ENCODE measurements at regions not wholly inside any gene's neighbourhood (a gene's known extent, or its start where the extent isn't known, plus 50 kb on each side); places are given as distances from the start of the nearest gene placed in this dataset.

- H3K4me3 ChIP-seq, result no peak overlapping the region
- TF ChIP-seq CTCF (IDR thresholded peaks at IDR 0.05) (no peak), POLR2A (IDR thresholded peaks at IDR 0.05) (no peak)
- peaks cover 0 to 8% of the 10 kb centered on the region in 2 donors for H3K27me3 ChIP-seq
- H3K4me1 ChIP-seq, result no peaks in the 10 kb centered on the region
- intact Hi-C loops (cut with DNase I; ENCODE audit: low total_unique reads), result no loop called here
- DNase-seq, result no peak
- no peaks in the 10 kb centered on the region for H3K36me3 ChIP-seq
- H3K27ac ChIP-seq, result no peak overlapping the region
- no peaks in the 10 kb centered on the region for H3K9me3 ChIP-seq
Measured at GRCh38 chr9:109689701-109690100, 90.3 kb upstream of the PALM2AKAP2 start.

GRCh38 chr9:109699019-109699418 is 81.0 kb upstream of the PALM2AKAP2 start:
- Histone ChIP-seq H3K36me3 (no peaks in the 10 kb centered on the region), H3K4me3 (no peak overlapping the region), H3K27me3 (no peaks in the 10 kb centered on the region), H3K9me3 (no peaks in the 10 kb centered on the region), H3K4me1 (no peaks in the 10 kb centered on the region), H3K27ac (no peak overlapping the region)
- intact Hi-C loops (cut with DNase I; ENCODE audit: low total_unique reads), result no loop called here
- no peak for DNase-seq
- TF ChIP-seq POLR2A (IDR thresholded peaks at IDR 0.05), result no peak
- no peak for TF ChIP-seq CTCF (IDR thresholded peaks at IDR 0.05)

- no peaks in the 10 kb centered on the region for H3K36me3 ChIP-seq
- intact Hi-C loops (cut with DNase I; ENCODE audit: low total_unique reads), result no loop called here
- no peaks in the 10 kb centered on the region for H3K9me3 ChIP-seq
- TF ChIP-seq CTCF (IDR thresholded peaks at IDR 0.05) (no peak), POLR2A (IDR thresholded peaks at IDR 0.05) (no peak)
- no peaks in the 10 kb centered on the region for H3K4me1 ChIP-seq
- H3K27ac ChIP-seq, result no peak overlapping the region
- no peak overlapping the region for H3K4me3 ChIP-seq
- H3K27me3 ChIP-seq, result no peaks in the 10 kb centered on the region
- DNase-seq, result no peak
Measured at GRCh38 chr9:109704546-109704945, 75.5 kb upstream of the PALM2AKAP2 start.

GRCh38 chr9:109705515-109705914 is 74.5 kb upstream of the PALM2AKAP2 start:
- no peak for TF ChIP-seq CTCF (IDR thresholded peaks at IDR 0.05)
- Histone ChIP-seq H3K4me3 (no peak overlapping the region), H3K9me3 (no peaks in the 10 kb centered on the region), H3K36me3 (no peaks in the 10 kb centered on the region), H3K4me1 (no peaks in the 10 kb centered on the region), H3K27me3 (no peaks in the 10 kb centered on the region), H3K27ac (no peak overlapping the region)
- intact Hi-C loops (cut with DNase I; ENCODE audit: low total_unique reads), result no loop called here
- no peak for DNase-seq

- Histone ChIP-seq H3K27ac (no peak overlapping the region), H3K9me3 (no peaks in the 10 kb centered on the region), H3K27me3 (no peaks in the 10 kb centered on the region), H3K36me3 (no peaks in the 10 kb centered on the region), H3K4me1 (no peaks in the 10 kb centered on the region), H3K4me3 (no peak overlapping the region)
- DNase-seq, result no peak
- TF ChIP-seq POLR2A (IDR thresholded peaks at IDR 0.05) (no peak), CTCF (IDR thresholded peaks at IDR 0.05) (no peak)
- intact Hi-C loops (cut with DNase I; ENCODE audit: low total_unique reads), result no loop called here
Measured at GRCh38 chr9:109707355-109707754, 72.6 kb upstream of the PALM2AKAP2 start.
